ENCODE measurements at regions not wholly inside any gene's neighbourhood (a gene's known extent, or its start where the extent isn't known, plus 50 kb on each side); places are given as distances from the start of the nearest gene placed in this dataset.

- TF ChIP-seq ATF2 (CRISPR knock-in tag; IDR thresholded peaks at IDR 0.05) (no peak), TFAP4 (CRISPR knock-in tag; IDR thresholded peaks at IDR 0.05; ENCODE audit: borderline replicate concordance) (no peak), FOXK2 (conservative IDR thresholded peaks at IDR 0.05 in 1 of 2, IDR thresholded peaks at IDR 0.05 in 1 of 2; ENCODE audit: low read depth in 2 of 2) (no peak)
Measured at GRCh38 chr1:216935901-216936300, 212.7 kb upstream of the ESRRG start (continued).

- no peaks in the 10 kb centered on the region for H3K4me1 ChIP-seq (replicated peaks in 1 of 2; ENCODE audit: control insufficient read depth in 2 of 2, insufficient read depth in 2 of 2, low read length in 2 of 2)
- ChIA-PET POLR2A (no interaction called here), CTCF (ENCODE audit: low intra/inter-chr PET ratio) (no interaction called here)
- WGBS (ENCODE audit: insufficient coverage, low coverage, missing lambda C conversion rate) = 0% methylated on average over 3 of the region's 3 CpGs
- no TSS peak for BruUV-seq (replicated peaks)
- H3K4me2 ChIP-seq (ENCODE audit: insufficient read depth, low read length) = no peak overlapping the region
- no peaks in the 10 kb centered on the region for H3K9me1 ChIP-seq (ENCODE audit: control insufficient read depth, insufficient read depth, low read length)
- DNase-seq (ENCODE audit: extremely low read depth in 1 of 4, low spot score in 3 of 4) (no peak), ATAC-seq (no peak), FAIRE-seq (no peak)
- no peak overlapping the region for H2AFZ ChIP-seq (ENCODE audit: low read depth, low read length)
- H3K9ac ChIP-seq (ENCODE audit: insufficient read depth in 1 of 2, low read depth in 2 of 2, low read length in 2 of 2) = no peak overlapping the region
- no peaks in the 10 kb centered on the region for H4K20me1 ChIP-seq (replicated peaks; ENCODE audit: control insufficient read depth, insufficient read depth, low read length)
- intact Hi-C loops (cut with micrococcal nuclease) (no loop called here), in situ Hi-C loops (cut with MboI) (no loop called here)
- no peaks in the 10 kb centered on the region for H3K27me3 ChIP-seq (ENCODE audit: control insufficient read depth in 2 of 2, insufficient read depth in 2 of 2, low read length in 2 of 2)
- H3K9me3 ChIP-seq (replicated peaks; ENCODE audit: control insufficient read depth, insufficient read depth, low read depth, low read length) = no peaks in the 10 kb centered on the region
- no peak overlapping the region for H3K27ac ChIP-seq (ENCODE audit: extremely low read depth, low read depth, low read length)
- H3K79me2 ChIP-seq (ENCODE audit: control insufficient read depth, insufficient read depth, low read length) = no peaks in the 10 kb centered on the region
- H3K36me3 ChIP-seq (ENCODE audit: control insufficient read depth, insufficient read depth, low read length) = no peaks in the 10 kb centered on the region
- no peak overlapping the region for H3K4me3 ChIP-seq
- no peak for TF ChIP-seq PHF8 (IDR thresholded peaks at IDR 0.05; ENCODE audit: borderline replicate concordance, low read length)
- no peak for TF ChIP-seq MAX (CRISPR knock-in tag; IDR thresholded peaks at IDR 0.05)
- no peak for TF ChIP-seq IRF1 (CRISPR knock-in tag; IDR thresholded peaks at IDR 0.05; ENCODE audit: borderline replicate concordance)
- TF ChIP-seq PHTF2 (CRISPR knock-in tag; IDR thresholded peaks at IDR 0.05) = no peak
- TF ChIP-seq ZNF644 (tag; IDR thresholded peaks at IDR 0.05; ENCODE audit: low read depth) = no peak
- no peak for TF ChIP-seq MECOM (CRISPR knock-in tag; IDR thresholded peaks at IDR 0.05)
- TF ChIP-seq ZNF24 (IDR thresholded peaks at IDR 0.05) = no peak
- no peak for TF ChIP-seq MEIS2 (IDR thresholded peaks at IDR 0.05; ENCODE audit: partially characterized antibody)
- TF ChIP-seq PYGO2 (tag; IDR thresholded peaks at IDR 0.05) = no peak
- no peak for TF ChIP-seq RNF219 (CRISPR knock-in tag; IDR thresholded peaks at IDR 0.05)
- no peak for TF ChIP-seq JUN (IDR thresholded peaks at IDR 0.05; ENCODE audit: borderline replicate concordance, low read depth, low read length)
- no peak for TF ChIP-seq JUN (CRISPR knock-in tag; IDR thresholded peaks at IDR 0.05; ENCODE audit: borderline replicate concordance)
- no peak for TF ChIP-seq ZNF778 (CRISPR knock-in tag; IDR thresholded peaks at IDR 0.05)
Measured at GRCh38 chr1:216932424-216932823, 209.2 kb upstream of the ESRRG start.
